DMS53 treated with DMSO at 0.1 percent for 48 hours (cell line): ENCODE measurements at regions not wholly inside any gene's neighbourhood (a gene's known extent, or its start where the extent isn't known, plus 50 kb on each side); places are given as distances from the start of the nearest gene placed in this dataset.
A peak's percentile ranks its signal among the peaks of the same experiment; 100 is the strongest.
"Not testable (repeated sequence)": the region's sequence is repeated elsewhere in the genome, so short reads cannot be mapped to it uniquely, and the experiment has no call there.

Source experiments
- DNase-seq: peaks from one replicate; lab custom pipeline; 2025; ENCODE audit not compliant: unreplicated experiment; lab: John Stamatoyannopoulos, UW

GRCh38 chr2:118430510-118431164, 342.4 kb downstream of the INSIG2 start:
- no peak for DNase-seq

- DNase-seq = no peak
Measured at GRCh38 chr2:118425191-118425590, 336.9 kb downstream of the INSIG2 start.

GRCh38 chr2:118423776-118424175, 335.5 kb downstream of the INSIG2 start:
- no peak for DNase-seq

GRCh38 chr2:118421648-118422047, 333.4 kb downstream of the INSIG2 start:
- no peak for DNase-seq

GRCh38 chr2:118417406-118418120, 329.3 kb downstream of the INSIG2 start:
- DNase-seq = no peak

GRCh38 chr2:118415186-118415585, 326.9 kb downstream of the INSIG2 start:
- not testable (repeated sequence) for DNase-seq

- no peak for DNase-seq
Measured at GRCh38 chr2:118403658-118404451, 315.6 kb downstream of the INSIG2 start.

- DNase-seq = no peak
Measured at GRCh38 chr2:118388771-118389170, 300.5 kb downstream of the INSIG2 start.

GRCh38 chr2:118387509-118387908, 299.2 kb downstream of the INSIG2 start:
- no peak for DNase-seq

GRCh38 chr2:118386641-118387302, 298.5 kb downstream of the INSIG2 start:
- DNase-seq = no peak

GRCh38 chr2:118380915-118381653, 292.8 kb downstream of the INSIG2 start:
- DNase-seq = no peak

- DNase-seq = no peak
Measured at GRCh38 chr2:118375907-118376485, 287.7 kb downstream of the INSIG2 start.

- DNase-seq = no peak
Measured at GRCh38 chr2:118374974-118375755, 286.9 kb downstream of the INSIG2 start.

GRCh38 chr2:118372886-118373830, 284.9 kb downstream of the INSIG2 start:
- DNase-seq = no peak

GRCh38 chr2:118371515-118371914, 283.2 kb downstream of the INSIG2 start:
- DNase-seq = peak; percentile 4

- DNase-seq = not testable (repeated sequence)
Measured at GRCh38 chr2:118369521-118369920, 281.2 kb downstream of the INSIG2 start.

GRCh38 chr2:118363604-118364003, 275.3 kb downstream of the INSIG2 start:
- no peak for DNase-seq

- DNase-seq = no peak
Measured at GRCh38 chr2:118356051-118356450, 267.8 kb downstream of the INSIG2 start.
